Psoas muscle (tissue), 7 donors: ENCODE measurements at regions not wholly inside any gene's neighbourhood (a gene's known extent, or its start where the extent isn't known, plus 50 kb on each side); places are given as distances from the start of the nearest gene placed in this dataset.

Experiments
- ATAC-seq, 4 donors: fragments of 200-7000 bp; cut with Tn5 transposase; one replicate each; pipeline ENCODE4 v1.9.1; 2020; ENCODE audit warnings: moderate library complexity in 3 of 4, mild to moderate bottlenecking in 2 of 4
- DNase-seq, 2 donors: peaks; one replicate each; pipeline ENCODE4 v3.0.0-alpha.2; 2020
- H3K27ac ChIP-seq: fragments of 200-600 bp; one replicate; pipeline ENCODE4 v1.8.0; 2022
- H3K27me3 ChIP-seq, 3 donors: fragments of 200-600 bp in 1 of 3; one replicate each; pipeline versions ENCODE4 v1.6.1 to v1.8.0; 2013 to 2022; ENCODE audit warnings: low read length in 2 of 3, mild to moderate bottlenecking in 2 of 3, moderate library complexity in 1 of 3; ENCODE audit not compliant: insufficient read depth in 3 of 3
- H3K36me3 ChIP-seq, 2 donors: fragments of 200-600 bp in 1 of 2; one replicate each; pipeline versions ENCODE4 v1.6.1 to v1.8.0; 2013 to 2022; ENCODE audit warnings: low read depth in 1 of 2, mild to moderate bottlenecking in 1 of 2, moderate library complexity in 1 of 2; ENCODE audit not compliant: insufficient read depth in 1 of 2
- H3K4me1 ChIP-seq: fragments of 200-600 bp; one replicate; pipeline ENCODE4 v1.8.0; 2022
- H3K4me3 ChIP-seq: fragments of 200-600 bp; one replicate; pipeline ENCODE4 v1.8.0; 2022; ENCODE audit warnings: mild to moderate bottlenecking
- H3K9me3 ChIP-seq: fragments of 200-600 bp; one replicate; pipeline ENCODE4 v1.8.0; 2022
- CTCF ChIP-seq: fragments of 200-600 bp; IDR thresholded peaks from one replicate; pipeline ENCODE4 v1.8.0; 2022; ENCODE audit warnings: antibody characterized with exemption
- WGBS, 3 donors: extraction: QIAGEN DNeasy Blood & Tissue Kit; methylation state at CpG; one replicate each; pipeline versions ENCODE4 v1.1.6 to v1.1.7; 2013; 5-methylcytosine and 5-hydroxymethylcytosine counted together
- intact Hi-C, 2 donors: fragments of 100-400 bp; cut with DNase I; formaldehyde crosslinking; loops; one replicate each; pipeline versions ENCODE4 v1.11.0 to v1.14.2; 2022
- donor health status: healthy with polysubstance abuse.
- donor health status: DM: no; HTN: no; CAD: no; lungs with moderate emphysema.
- donor health status: Bipolar disorder and iron deficiency.
- donor health status: healthy.
- donor health status: DM: yes; HTN: yes; CAD: no.
- donor health status: DM: no; HTN: no; CAD: no.
- donor health status: DM: yes; HTN: yes; CAD: no.

DNA sequence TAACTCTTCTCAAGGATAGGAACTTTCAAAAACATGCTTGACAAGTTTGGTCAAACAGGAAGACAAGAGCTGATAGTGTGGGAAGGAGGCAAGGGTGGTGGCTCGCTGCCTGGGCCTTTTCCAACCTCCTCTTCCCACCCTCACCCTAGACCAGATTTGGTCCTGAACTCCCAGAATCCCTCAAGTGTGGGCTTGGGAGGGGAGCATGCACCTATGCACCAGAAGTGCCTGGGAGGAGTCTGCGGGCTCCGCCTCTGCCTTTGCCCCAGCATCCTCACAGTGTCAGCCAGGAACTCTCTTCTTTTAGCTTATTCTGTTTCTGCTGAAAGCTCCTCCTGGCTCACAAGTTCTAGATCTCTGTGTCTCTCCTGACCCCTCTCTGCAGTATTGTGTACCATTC is 126.2 kb upstream of the MRPS22 start:
- no peaks in the 10 kb centered on the region for H3K36me3 ChIP-seq
- no peak overlapping the region for H3K4me3 ChIP-seq
- DNase-seq (no peak), ATAC-seq (no peak)
- intact Hi-C loops: no loop called here
- H3K27me3 ChIP-seq: no peaks in the 10 kb centered on the region
- TF ChIP-seq CTCF: no peak
- no peak overlapping the region for H3K27ac ChIP-seq
- H3K4me1 ChIP-seq: no peaks in the 10 kb centered on the region
- H3K9me3 ChIP-seq: no peaks in the 10 kb centered on the region
- 89 to 92% (median 91%) methylated on average over 3 of the region's 3 CpGs for WGBS, 3 donors

- DNase-seq: no peak
- no peak for TF ChIP-seq CTCF
- no peak overlapping the region for H3K27ac ChIP-seq
- 90 to 97% (median 96%) methylated on average over 2 of the region's 2 CpGs for WGBS, 3 donors
- ATAC-seq: no peak
- H3K4me3 ChIP-seq: no peak overlapping the region
- H3K27me3 ChIP-seq: no peaks in the 10 kb centered on the region
- H3K4me1 ChIP-seq: no peaks in the 10 kb centered on the region
- H3K36me3 ChIP-seq: no peaks in the 10 kb centered on the region
- intact Hi-C loops: no loop called here
- H3K9me3 ChIP-seq: no peaks in the 10 kb centered on the region
These were observed 125.8 kb upstream of the MRPS22 start for GRCh38 chr3:139218046-139218445.

GRCh38 chr3:139219463-139219862 is 124.4 kb upstream of the MRPS22 start:
- no peak for TF ChIP-seq CTCF
- Histone ChIP-seq H3K27me3 (no peaks in the 10 kb centered on the region), H3K4me1 (no peaks in the 10 kb centered on the region), H3K27ac (no peak overlapping the region), H3K9me3 (no peaks in the 10 kb centered on the region), H3K4me3 (no peak overlapping the region), H3K36me3 (no peaks in the 10 kb centered on the region)
- DNase-seq (no peak), ATAC-seq (no peak)
- 96 to 100% (median 97%) methylated on average over 4 of the region's 4 CpGs for WGBS, 3 donors
- intact Hi-C loops: no loop called here

GRCh38 chr3:139222100-139222657 is 121.6 kb upstream of the MRPS22 start:
- no peak for DNase-seq
- Histone ChIP-seq H3K27ac (no peak overlapping the region), H3K27me3 (no peaks in the 10 kb centered on the region), H3K4me1 (no peaks in the 10 kb centered on the region), H3K36me3 (no peaks in the 10 kb centered on the region), H3K4me3 (no peak overlapping the region), H3K9me3 (no peaks in the 10 kb centered on the region)
- no peak for ATAC-seq
- WGBS, 3 donors: 62 to 70% (median 63%) methylated on average over 8 of the region's 8 CpGs
- intact Hi-C loops: no loop called here
- no peak for TF ChIP-seq CTCF

GRCh38 chr3:139225548-139225947 is 118.3 kb upstream of the MRPS22 start:
- Histone ChIP-seq H3K4me3 (no peak overlapping the region), H3K27me3 (no peaks in the 10 kb centered on the region), H3K36me3 (no peaks in the 10 kb centered on the region), H3K4me1 (no peaks in the 10 kb centered on the region), H3K9me3 (no peaks in the 10 kb centered on the region), H3K27ac (no peak overlapping the region)
- ATAC-seq (no peak), DNase-seq (no peak)
- WGBS, 3 donors: 47 to 56% (median 55%) methylated on average over 4 of the region's 4 CpGs
- no peak for TF ChIP-seq CTCF
- intact Hi-C loops: no loop called here
